Caco-2 (cell line): ENCODE measurements at regions not wholly inside any gene's neighbourhood (a gene's known extent, or its start where the extent isn't known, plus 50 kb on each side); places are given as distances from the start of the nearest gene placed in this dataset.

Source experiments
- BruUV-seq: library from RNA; stranded (reverse); fragments of 400-500 nt; replicated peaks from 2 replicates; lab custom pipeline; 2021; lab: Mats Ljungman, UMichigan
- CTCF ChIA-PET: fragments of 300-600 bp; sonication (Branson Sonifier 250); formaldehyde crosslinking; loops from one replicate; lab custom pipeline; 2022; ENCODE audit warnings: antibody characterized with exemption; lab: Charles Lee
- POLR2A ChIA-PET: fragments of 300-600 bp; sonication (Branson Sonifier 250); formaldehyde crosslinking; loops from one replicate; lab custom pipeline; 2022; ENCODE audit warnings: antibody characterized with exemption; lab: Charles Lee
- DNase-seq, 2 experiments: peaks; one replicate each; pipeline versions ENCODE4 v3.0.0 to v3.0.0-alpha.2; 2020 to 2022
- H3K27me3 ChIP-seq: replicated peaks from 2 replicates; pipeline ENCODE4 v1.6.0; 2011; ENCODE audit warnings: low read length; ENCODE audit not compliant: control insufficient read depth, insufficient read depth
- H3K36me3 ChIP-seq: 2 replicates; pipeline ENCODE4 v1.5.1; 2011; ENCODE audit warnings: low read length; ENCODE audit not compliant: control insufficient read depth, insufficient read depth
- H3K4me1 ChIP-seq: fragments of 250-450 bp; sonication (Bioruptor Pico); 2 replicates; pipeline ENCODE4 v1.5.1; 2020; ENCODE audit warnings: mild to moderate bottlenecking
- H3K4me3 ChIP-seq: 2 replicates; pipeline ENCODE4 v1.5.1; 2011; ENCODE audit warnings: low read depth, mild to moderate bottlenecking, control low read depth, low read length
- H3K9me3 ChIP-seq: fragments of 250-450 bp; sonication (Bioruptor Pico); 2 replicates; pipeline ENCODE4 v1.5.1; 2020; ENCODE audit warnings: mild to moderate bottlenecking, moderate library complexity
- H3K27ac Mint-ChIP-seq: one replicate; pipeline ENCODE4 v1.8.0; 2022; ENCODE audit warnings: mixed read lengths; ENCODE audit not compliant: unreplicated experiment
- H3K27me3 Mint-ChIP-seq: one replicate; pipeline ENCODE4 v1.8.0; 2022; ENCODE audit warnings: mixed read lengths; ENCODE audit not compliant: insufficient read depth, unreplicated experiment
- H3K36me3 Mint-ChIP-seq: one replicate; pipeline ENCODE4 v1.8.0; 2022; ENCODE audit warnings: mild to moderate bottlenecking, mixed read lengths; ENCODE audit not compliant: insufficient read depth, unreplicated experiment
- H3K4me1 Mint-ChIP-seq: one replicate; pipeline ENCODE4 v1.8.0; 2022; ENCODE audit warnings: low read depth, mixed read lengths; ENCODE audit not compliant: unreplicated experiment
- H3K4me3 Mint-ChIP-seq: one replicate; pipeline ENCODE4 v1.8.0; 2022; ENCODE audit warnings: mild to moderate bottlenecking, moderate library complexity, mixed read lengths; ENCODE audit not compliant: unreplicated experiment
- H3K9me3 Mint-ChIP-seq: one replicate; pipeline ENCODE4 v1.8.0; 2022; ENCODE audit warnings: mixed read lengths; ENCODE audit not compliant: unreplicated experiment
- intact Hi-C: fragments of 100-400 bp; cut with micrococcal nuclease; formaldehyde crosslinking; loops from one replicate; pipeline ENCODE4 v1.10.0; 2022; ENCODE audit not compliant: unreplicated experiment
- TF ChIP-seq, protein P1 (sequence below), 2 experiments: fragments of 200-600 bp in 1 of 2; IDR thresholded peaks; 1 replicate in 1 of 2; 2 replicates in 1 of 2; pipeline versions ENCODE4 v1.5.1 to v1.8.0; 2011 to 2022; ENCODE audit warnings: antibody characterized with exemption in 1 of 2, control low read depth in 1 of 2, inconsistent platforms in 1 of 2, low read depth in 1 of 2, low read length in 1 of 2, mild to moderate bottlenecking in 1 of 2, moderate library complexity in 1 of 2; ENCODE audit not compliant: insufficient read depth in 1 of 2, severe bottlenecking in 1 of 2, unreplicated experiment in 1 of 2

DNA sequence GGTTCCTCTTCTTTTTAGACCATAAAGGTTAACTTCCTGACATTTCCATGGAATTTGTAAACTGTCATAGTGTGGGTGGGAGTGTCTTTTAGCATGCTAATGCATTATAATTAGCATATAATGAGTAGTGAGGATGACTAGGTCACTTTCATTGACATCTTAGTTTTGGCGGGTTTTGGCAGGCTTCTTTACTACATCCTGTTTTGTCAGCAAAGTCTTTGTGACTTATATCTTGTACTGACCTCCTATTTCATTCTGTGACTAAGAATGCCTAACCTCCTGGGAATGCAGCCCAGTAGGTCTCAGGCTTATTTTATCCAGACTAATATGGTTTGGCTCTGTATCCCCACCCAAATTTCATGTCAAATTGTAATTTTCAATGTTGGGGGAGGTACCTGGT, 149.6 kb upstream of the SYNCRIP start:
- H3K4me3 ChIP-seq, result no peak overlapping the region

DNA sequence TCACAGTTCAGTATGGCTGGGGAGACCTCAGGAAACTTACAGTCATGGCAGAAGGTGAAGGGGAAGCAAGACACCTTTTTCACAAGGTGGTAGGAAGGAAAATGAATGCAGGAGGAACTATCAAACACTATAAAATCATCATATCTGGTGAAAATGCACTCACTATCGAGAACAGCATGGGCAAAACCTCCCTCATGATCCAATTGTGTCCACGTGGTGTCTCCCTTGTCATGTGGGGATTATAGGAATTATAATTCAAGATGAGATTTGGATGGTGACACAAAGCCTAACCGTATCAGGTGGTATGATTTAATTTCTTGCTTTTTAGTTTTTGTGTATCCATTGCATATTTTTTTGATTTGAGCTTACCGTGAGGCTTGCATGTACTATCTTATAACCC, 133.2 kb upstream of the SYNCRIP start:
- Mint-ChIP-seq H3K36me3 (no peaks in the 10 kb centered on the region), H3K9me3 (no peaks in the 10 kb centered on the region), H3K4me1 (no peaks in the 10 kb centered on the region), H3K27me3 (peaks cover 8% of the 10 kb centered on the region), H3K4me3 (no peak overlapping the region), H3K27ac (no peak overlapping the region)
- intact Hi-C loops, result no loop called here
- TF ChIP-seq, protein P1, sequence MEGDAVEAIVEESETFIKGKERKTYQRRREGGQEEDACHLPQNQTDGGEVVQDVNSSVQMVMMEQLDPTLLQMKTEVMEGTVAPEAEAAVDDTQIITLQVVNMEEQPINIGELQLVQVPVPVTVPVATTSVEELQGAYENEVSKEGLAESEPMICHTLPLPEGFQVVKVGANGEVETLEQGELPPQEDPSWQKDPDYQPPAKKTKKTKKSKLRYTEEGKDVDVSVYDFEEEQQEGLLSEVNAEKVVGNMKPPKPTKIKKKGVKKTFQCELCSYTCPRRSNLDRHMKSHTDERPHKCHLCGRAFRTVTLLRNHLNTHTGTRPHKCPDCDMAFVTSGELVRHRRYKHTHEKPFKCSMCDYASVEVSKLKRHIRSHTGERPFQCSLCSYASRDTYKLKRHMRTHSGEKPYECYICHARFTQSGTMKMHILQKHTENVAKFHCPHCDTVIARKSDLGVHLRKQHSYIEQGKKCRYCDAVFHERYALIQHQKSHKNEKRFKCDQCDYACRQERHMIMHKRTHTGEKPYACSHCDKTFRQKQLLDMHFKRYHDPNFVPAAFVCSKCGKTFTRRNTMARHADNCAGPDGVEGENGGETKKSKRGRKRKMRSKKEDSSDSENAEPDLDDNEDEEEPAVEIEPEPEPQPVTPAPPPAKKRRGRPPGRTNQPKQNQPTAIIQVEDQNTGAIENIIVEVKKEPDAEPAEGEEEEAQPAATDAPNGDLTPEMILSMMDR (IDR thresholded peaks at IDR 0.05; ENCODE audit: insufficient read depth in 1 of 2, low read depth in 1 of 2, low read length in 1 of 2, severe bottlenecking in 1 of 2, unreplicated experiment in 1 of 2), result no peak
- Histone ChIP-seq H3K4me1 (no peaks in the 10 kb centered on the region), H3K36me3 (no peaks in the 10 kb centered on the region), H3K27me3 (no peaks in the 10 kb centered on the region), H3K4me3 (no peak overlapping the region), H3K9me3 (no peaks in the 10 kb centered on the region)
- BruUV-seq, result no TSS peak
- ChIA-PET CTCF (no interaction called here), POLR2A (no interaction called here)
- DNase-seq, result no peak

More for the DNA sequence above, 149.6 kb upstream of the SYNCRIP start:
- TF ChIP-seq, protein P1 (IDR thresholded peaks at IDR 0.05; ENCODE audit: insufficient read depth in 1 of 2, low read depth in 1 of 2, low read length in 1 of 2, severe bottlenecking in 1 of 2, unreplicated experiment in 1 of 2), result no peak
- Mint-ChIP-seq H3K36me3 (no peaks in the 10 kb centered on the region), H3K4me1 (no peaks in the 10 kb centered on the region), H3K27me3 (peaks cover 5% of the 10 kb centered on the region), H3K9me3 (peaks cover 19% of the 10 kb centered on the region), H3K4me3 (no peak overlapping the region), H3K27ac (no peak overlapping the region)
- no peaks in the 10 kb centered on the region for H3K36me3 ChIP-seq
- POLR2A ChIA-PET, result no interaction called here
- intact Hi-C loops, result no loop called here
- H3K27me3 ChIP-seq, result no peaks in the 10 kb centered on the region
- no peaks in the 10 kb centered on the region for H3K4me1 ChIP-seq
- no TSS peak for BruUV-seq
- CTCF ChIA-PET, result no interaction called here
- H3K9me3 ChIP-seq, result no peaks in the 10 kb centered on the region
- DNase-seq, result no peak

DNA sequence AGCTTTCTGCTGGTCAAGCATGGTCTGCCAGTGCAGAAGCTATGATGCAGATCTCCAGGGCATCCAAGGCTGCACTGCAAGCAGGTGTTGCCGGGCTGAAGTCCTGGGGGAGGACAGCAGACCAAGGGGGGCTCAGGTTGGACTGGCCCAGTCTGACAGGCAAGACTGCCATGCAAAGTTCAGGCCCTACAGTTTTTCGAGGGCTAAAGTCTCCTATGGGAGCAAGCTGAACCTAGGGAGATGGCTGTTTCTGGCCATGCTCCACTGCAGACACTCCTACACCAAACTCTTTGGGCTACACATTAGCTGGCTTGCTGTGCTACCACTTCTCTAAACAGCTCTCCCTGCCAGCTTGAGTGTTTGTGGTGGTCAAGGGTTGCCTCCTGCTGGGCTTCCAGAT, 130.0 kb upstream of the SYNCRIP start:
- BruUV-seq, result no TSS peak
- intact Hi-C loops, result no loop called here
- Mint-ChIP-seq H3K27ac (no peak overlapping the region), H3K36me3 (no peaks in the 10 kb centered on the region), H3K27me3 (peaks cover 16% of the 10 kb centered on the region), H3K4me1 (no peaks in the 10 kb centered on the region), H3K9me3 (no peaks in the 10 kb centered on the region), H3K4me3 (no peak overlapping the region)
- no peaks in the 10 kb centered on the region for H3K27me3 ChIP-seq
- POLR2A ChIA-PET, result no interaction called here
- H3K9me3 ChIP-seq, result no peaks in the 10 kb centered on the region
- H3K4me3 ChIP-seq, result no peak overlapping the region
- TF ChIP-seq, protein P1 (IDR thresholded peaks at IDR 0.05; ENCODE audit: insufficient read depth in 1 of 2, low read depth in 1 of 2, low read length in 1 of 2, severe bottlenecking in 1 of 2, unreplicated experiment in 1 of 2), result no peak
- H3K4me1 ChIP-seq, result no peaks in the 10 kb centered on the region
- CTCF ChIA-PET, result no interaction called here
- no peak for DNase-seq
- no peaks in the 10 kb centered on the region for H3K36me3 ChIP-seq
